GM12878 (cell line): ENCODE measurements at regions not wholly inside any gene's neighbourhood (a gene's known extent, or its start where the extent isn't known, plus 50 kb on each side); places are given as distances from the start of the nearest gene placed in this dataset.

Source experiments
- ATAC-seq: fragments of 200-7000 bp; cut with Tn5 transposase; 3 replicates; pipeline ENCODE4 v1.9.1; 2020; ENCODE audit warnings: mild to moderate bottlenecking, moderate library complexity
- BruUV-seq: library from RNA; stranded (reverse); fragments of 400-500 nt; replicated peaks from 2 replicates; lab custom pipeline; 2021; lab: Mats Ljungman, UMichigan
- CTCF ChIA-PET: fragments of 300-600 bp; sonication (Branson Sonifier 250); formaldehyde crosslinking; extraction: SDS; loops from one replicate; lab custom pipeline; 2021; ENCODE audit warnings: inconsistent platforms; lab: Yijun Ruan, JAX
- POLR2A ChIA-PET: fragments of 350-600 bp; formaldehyde crosslinking; extraction: SDS; loops from one replicate; lab custom pipeline; 2021; ENCODE audit warnings: inconsistent platforms; lab: Charles Lee
- RAD21 ChIA-PET: fragments of 300-600 bp; sonication (Branson Sonifier 250); formaldehyde crosslinking; loops from one replicate; lab custom pipeline; 2023; ENCODE audit warnings: antibody characterized with exemption; ENCODE audit not compliant: unreplicated experiment; lab: Charles Lee
- SMC1A ChIA-PET: fragments of 300-600 bp; sonication (Branson Sonifier 250); formaldehyde crosslinking; loops from one replicate; lab custom pipeline; 2023; ENCODE audit not compliant: unreplicated experiment, uncharacterized antibody; lab: Charles Lee
- DNase-seq: peaks from one replicate; pipeline ENCODE4 v3.0.0-alpha.2; 2011; ENCODE audit warnings: low read depth, low spot score
- FAIRE-seq: peaks from 3 replicates; lab custom pipeline; 2011; peaks lifted over from hg19 to GRCh38; lab: Jason Lieb, UNC
- H2AFZ ChIP-seq: 2 replicates; pipeline ENCODE4 v1.6.0; 2011; ENCODE audit warnings: low read depth, low read length, control low read depth; ENCODE audit not compliant: control insufficient read depth
- H3K27ac ChIP-seq: 2 replicates; pipeline ENCODE4 v1.5.1; 2011; ENCODE audit warnings: control low read depth; ENCODE audit not compliant: control insufficient read depth, insufficient read depth
- H3K27me3 ChIP-seq, 2 experiments: replicated peaks in 1 of 2; 2 replicates each; pipeline versions ENCODE4 v1.6.0 to v1.6.1; 2011; ENCODE audit warnings: low read length in 1 of 2; ENCODE audit not compliant: control insufficient read depth in 2 of 2, insufficient read depth in 2 of 2
- H3K36me3 ChIP-seq, 2 experiments: 2 replicates each; pipeline ENCODE4 v1.5.1; 2011; ENCODE audit warnings: low read length in 1 of 2; ENCODE audit not compliant: control insufficient read depth in 2 of 2, insufficient read depth in 2 of 2
- H3K4me1 ChIP-seq: 2 replicates; pipeline ENCODE4 v1.6.1; 2011; ENCODE audit warnings: mild to moderate bottlenecking, low read length, moderate library complexity, mixed read lengths; ENCODE audit not compliant: control insufficient read depth, insufficient read depth
- H3K4me2 ChIP-seq: 2 replicates; pipeline ENCODE4 v1.6.0; 2011; ENCODE audit warnings: control low read depth; ENCODE audit not compliant: control insufficient read depth, insufficient read depth
- H3K4me3 ChIP-seq: fragments of 200-600 bp; sonication (generic); 2 replicates; pipeline ENCODE4 v1.5.1; 2016
- H3K79me2 ChIP-seq: 2 replicates; pipeline ENCODE4 v1.6.0; 2011; ENCODE audit warnings: low read length; ENCODE audit not compliant: control insufficient read depth, insufficient read depth
- H3K9ac ChIP-seq: 2 replicates; pipeline ENCODE4 v1.8.0; 2011; ENCODE audit warnings: low read length, control low read depth, mixed read lengths; ENCODE audit not compliant: control insufficient read depth, insufficient read depth
- H3K9me3 ChIP-seq: replicated peaks from 3 replicates; pipeline ENCODE4 v1.5.1; 2011; ENCODE audit warnings: mild to moderate bottlenecking, low read length; ENCODE audit not compliant: control insufficient read depth, insufficient read depth
- H4K20me1 ChIP-seq: 2 replicates; pipeline ENCODE4 v1.6.0; 2011; ENCODE audit not compliant: control insufficient read depth, insufficient read depth
- ESRRA ChIP-seq: IDR thresholded peaks from 2 replicates; pipeline ENCODE4 v1.6.1; 2012; ENCODE audit warnings: mild to moderate bottlenecking, low read length, improper control_type of control experiment
- IKZF2 ChIP-seq, 2 experiments: fragments of 450-650 bp; IDR thresholded peaks; 2 replicates each; pipeline ENCODE4 v1.6.1; 2017; ENCODE audit warnings: mild to moderate bottlenecking in 2 of 2, moderate library complexity in 2 of 2
- MEF2A ChIP-seq: IDR thresholded peaks from 2 replicates; pipeline ENCODE4 v1.6.1; 2011; ENCODE audit warnings: low read depth, mild to moderate bottlenecking, low read length, moderate library complexity; ENCODE audit not compliant: insufficient read depth
- RCOR1 ChIP-seq: conservative IDR thresholded peaks from 2 replicates; pipeline ENCODE4 v1.6.1; 2012; ENCODE audit warnings: low read depth, low read length, improper control_type of control experiment
- SREBF1 ChIP-seq: IDR thresholded peaks from 2 replicates; pipeline ENCODE4 v1.6.1; 2012; ENCODE audit warnings: mild to moderate bottlenecking, low read length
- WGBS: methylation state at CpG from one replicate; pipeline ENCODE4 v1.1.6; 2016; ENCODE audit warnings: low lambda C conversion rate; ENCODE audit not compliant: insufficient replicate concordance, insufficient coverage; ENCODE audit errors: missing lambda C conversion rate; 5-methylcytosine and 5-hydroxymethylcytosine counted together
- in situ Hi-C: fragments of 300-500 bp; cut with MboI; formaldehyde crosslinking; loops from 9 replicates; pipeline ENCODE4 v1.14.3; 2018; ENCODE audit warnings: mixed read lengths
- intact Hi-C: fragments of 100-400 bp; cut with micrococcal nuclease; formaldehyde crosslinking; loops from one replicate; pipeline ENCODE4 v1.14.2; 2022; ENCODE audit not compliant: unreplicated experiment
- TF ChIP-seq, protein P1 (sequence below): fragments of 450-650 bp; IDR thresholded peaks from 2 replicates; pipeline ENCODE4 v1.6.1; 2017; ENCODE audit warnings: mild to moderate bottlenecking

DNA sequence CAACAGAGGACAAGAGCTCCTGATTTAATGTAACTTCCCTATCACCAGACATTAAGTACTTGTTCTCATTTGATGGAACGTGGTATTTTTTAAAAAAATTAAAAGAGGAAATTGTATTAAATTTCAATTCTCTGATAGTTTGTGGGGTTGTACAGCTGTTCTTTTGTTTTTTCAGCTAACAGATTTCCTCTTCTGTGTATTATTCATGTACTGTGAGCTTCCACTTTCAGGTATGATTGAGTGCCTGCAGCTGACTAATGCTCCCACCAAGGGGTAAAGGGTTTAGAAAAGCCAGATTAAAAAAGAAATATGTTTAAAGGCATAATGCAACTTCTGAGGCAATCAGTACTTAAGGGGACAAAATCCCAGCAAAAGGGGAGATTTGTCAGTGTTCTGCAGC, 117.7 kb upstream of the ACTBL2 start (continued):
- no peak for TF ChIP-seq ESRRA
- TF ChIP-seq, protein P1, sequence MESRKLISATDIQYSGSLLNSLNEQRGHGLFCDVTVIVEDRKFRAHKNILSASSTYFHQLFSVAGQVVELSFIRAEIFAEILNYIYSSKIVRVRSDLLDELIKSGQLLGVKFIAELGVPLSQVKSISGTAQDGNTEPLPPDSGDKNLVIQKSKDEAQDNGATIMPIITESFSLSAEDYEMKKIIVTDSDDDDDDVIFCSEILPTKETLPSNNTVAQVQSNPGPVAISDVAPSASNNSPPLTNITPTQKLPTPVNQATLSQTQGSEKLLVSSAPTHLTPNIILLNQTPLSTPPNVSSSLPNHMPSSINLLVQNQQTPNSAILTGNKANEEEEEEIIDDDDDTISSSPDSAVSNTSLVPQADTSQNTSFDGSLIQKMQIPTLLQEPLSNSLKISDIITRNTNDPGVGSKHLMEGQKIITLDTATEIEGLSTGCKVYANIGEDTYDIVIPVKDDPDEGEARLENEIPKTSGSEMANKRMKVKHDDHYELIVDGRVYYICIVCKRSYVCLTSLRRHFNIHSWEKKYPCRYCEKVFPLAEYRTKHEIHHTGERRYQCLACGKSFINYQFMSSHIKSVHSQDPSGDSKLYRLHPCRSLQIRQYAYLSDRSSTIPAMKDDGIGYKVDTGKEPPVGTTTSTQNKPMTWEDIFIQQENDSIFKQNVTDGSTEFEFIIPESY: no peak

DNA sequence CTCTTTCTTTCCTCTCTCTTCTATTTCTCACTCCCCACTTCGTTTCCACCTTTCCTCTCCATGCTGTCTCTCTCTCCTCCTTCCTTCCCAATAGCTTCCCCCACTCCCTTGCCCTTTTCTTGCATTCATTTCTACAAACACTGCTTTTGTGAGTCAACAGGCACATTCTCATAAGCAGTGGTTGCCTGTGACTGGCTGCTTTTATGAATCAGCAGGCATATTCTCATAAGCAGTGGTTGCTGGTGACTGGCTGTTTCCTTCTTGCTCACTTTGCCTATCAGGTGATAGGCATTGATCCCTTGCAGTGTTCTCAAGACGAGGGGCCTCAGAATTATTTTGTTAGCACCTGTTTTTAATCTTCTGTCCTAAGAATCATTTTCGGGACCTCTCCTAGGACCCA, 116.1 kb upstream of the ACTBL2 start:
- peak; percentile 36; the same call in 2 of the 3 replicates for ATAC-seq
- TF ChIP-seq MEF2A: no peak
- no peak for TF ChIP-seq SREBF1
- TF ChIP-seq RCOR1: no peak
- no peak for TF ChIP-seq IKZF2 (IDR thresholded peaks at IDR 0.05)
- 24% methylated on average over 3 of the region's 3 CpGs for WGBS

More for the DNA sequence above, 116.1 kb upstream of the ACTBL2 start:
- no peak overlapping the region for H3K9ac ChIP-seq
- no TSS peak for BruUV-seq
- H3K27me3 ChIP-seq: peaks cover 0 to 3% of the 10 kb centered on the region in 2 experiments; a peak in 1 of 4 replicates
- FAIRE-seq (no peak), DNase-seq (no peak)
- ChIA-PET SMC1A (interaction anchor here (0.6 to 1.4 kb wide), 3 partner anchors 20 to 177 kb away, joined by 3 to 4 read pairs (median 3); no protein-coding TSS in a partner anchor), POLR2A (no interaction called here), RAD21 (interaction anchor here (1.2 kb wide), 1 partner anchor 20 kb away, joined by 3 read pairs; no protein-coding TSS in a partner anchor), CTCF (no interaction called here)
- no peak overlapping the region; the same call in 1 of the 2 replicates for H2AFZ ChIP-seq
- no peak overlapping the region for H3K4me3 ChIP-seq
- intact Hi-C loops: no loop called here
- H3K4me2 ChIP-seq: no peak overlapping the region
- in situ Hi-C loops: no loop called here
- no peaks in the 10 kb centered on the region for H3K9me3 ChIP-seq
- H3K79me2 ChIP-seq: no peaks in the 10 kb centered on the region
- H3K4me1 ChIP-seq: no peaks in the 10 kb centered on the region
- H4K20me1 ChIP-seq: no peaks in the 10 kb centered on the region
- H3K36me3 ChIP-seq: no peaks in the 10 kb centered on the region
- H3K27ac ChIP-seq: no peak overlapping the region
